ENCODE measurements at regions not wholly inside any gene's neighbourhood (a gene's known extent, or its start where the extent isn't known, plus 50 kb on each side); places are given as distances from the start of the nearest gene placed in this dataset.

GRCh38 chr9:7536310-7536939 is 263.2 kb downstream of the DMAC1 start:
- ChIA-PET POLR2A (no interaction called here), CTCF (interaction anchor here (0.6 to 1.4 kb wide), 9 partner anchors 9 to 1056 kb away, joined by 3 to 6 read pairs (median 3); no protein-coding TSS in a partner anchor)
- TF ChIP-seq CTCF (IDR thresholded peaks at IDR 0.05; ENCODE audit: insufficient read depth, low read depth, low read length), result peak; percentile 75
- no peak for DNase-seq (ENCODE audit: low read depth)
- Histone ChIP-seq H3K36me3 (ENCODE audit: control insufficient read depth, insufficient read depth, low read length) (no peaks in the 10 kb centered on the region), H3K4me3 (ENCODE audit: low read depth, low read length) (no peak overlapping the region), H3K27me3 (ENCODE audit: control insufficient read depth, insufficient read depth, low read length) (no peaks in the 10 kb centered on the region)

GRCh38 chr9:7534211-7534935 is 265.2 kb downstream of the DMAC1 start:
- Histone ChIP-seq H3K27me3 (ENCODE audit: control insufficient read depth, insufficient read depth, low read length) (no peaks in the 10 kb centered on the region), H3K36me3 (ENCODE audit: control insufficient read depth, insufficient read depth, low read length) (no peaks in the 10 kb centered on the region), H3K4me3 (ENCODE audit: low read depth, low read length) (no peak overlapping the region)
- ChIA-PET POLR2A (no interaction called here), CTCF (interaction anchor here (0.7 to 2.0 kb wide), 11 partner anchors 9 to 303 kb away, joined by 3 to 11 read pairs (median 4); no protein-coding TSS in a partner anchor)
- DNase-seq (ENCODE audit: low read depth), result no peak
- TF ChIP-seq CTCF (IDR thresholded peaks at IDR 0.05; ENCODE audit: insufficient read depth, low read depth, low read length), result no peak

- no peak for TF ChIP-seq CTCF (IDR thresholded peaks at IDR 0.05; ENCODE audit: insufficient read depth, low read depth, low read length)
- DNase-seq (ENCODE audit: low read depth), result no peak
- Histone ChIP-seq H3K36me3 (ENCODE audit: control insufficient read depth, insufficient read depth, low read length) (no peaks in the 10 kb centered on the region), H3K4me3 (ENCODE audit: low read depth, low read length) (no peak overlapping the region), H3K27me3 (ENCODE audit: control insufficient read depth, insufficient read depth, low read length) (no peaks in the 10 kb centered on the region)
- CTCF ChIA-PET, result interaction anchor here (0.6 to 2.0 kb wide), 6 partner anchors 9 to 963 kb away, joined by 3 to 11 read pairs (median 4); no protein-coding TSS in a partner anchor
- POLR2A ChIA-PET, result no interaction called here
Measured at GRCh38 chr9:7533376-7534090, 266.0 kb downstream of the DMAC1 start.

- CTCF ChIA-PET, result interaction anchor here (0.8 to 1.8 kb wide), 2 partner anchors 11 to 121 kb away, joined by 4 to 6 read pairs; no protein-coding TSS in a partner anchor
- POLR2A ChIA-PET, result no interaction called here
- Histone ChIP-seq H3K4me3 (ENCODE audit: low read depth, low read length) (no peak overlapping the region), H3K27me3 (ENCODE audit: control insufficient read depth, insufficient read depth, low read length) (no peaks in the 10 kb centered on the region), H3K36me3 (ENCODE audit: control insufficient read depth, insufficient read depth, low read length) (no peaks in the 10 kb centered on the region)
- no peak for TF ChIP-seq CTCF (IDR thresholded peaks at IDR 0.05; ENCODE audit: insufficient read depth, low read depth, low read length)
- no peak for DNase-seq (ENCODE audit: low read depth)
Measured at GRCh38 chr9:7523426-7524043, 276.0 kb downstream of the DMAC1 start.

GRCh38 chr9:7520396-7520795 is 279.2 kb downstream of the DMAC1 start:
- ChIA-PET CTCF (no interaction called here), POLR2A (no interaction called here)
- no peak for TF ChIP-seq CTCF (IDR thresholded peaks at IDR 0.05; ENCODE audit: insufficient read depth, low read depth, low read length)
- Histone ChIP-seq H3K36me3 (ENCODE audit: control insufficient read depth, insufficient read depth, low read length) (no peaks in the 10 kb centered on the region), H3K4me3 (ENCODE audit: low read depth, low read length) (no peak overlapping the region), H3K27me3 (ENCODE audit: control insufficient read depth, insufficient read depth, low read length) (no peaks in the 10 kb centered on the region)
- no peak for DNase-seq (ENCODE audit: low read depth)

Data from BJ (cell line).